ENCODE measurements at regions not wholly inside any gene's neighbourhood (a gene's known extent, or its start where the extent isn't known, plus 50 kb on each side); places are given as distances from the start of the nearest gene placed in this dataset.

DNA sequence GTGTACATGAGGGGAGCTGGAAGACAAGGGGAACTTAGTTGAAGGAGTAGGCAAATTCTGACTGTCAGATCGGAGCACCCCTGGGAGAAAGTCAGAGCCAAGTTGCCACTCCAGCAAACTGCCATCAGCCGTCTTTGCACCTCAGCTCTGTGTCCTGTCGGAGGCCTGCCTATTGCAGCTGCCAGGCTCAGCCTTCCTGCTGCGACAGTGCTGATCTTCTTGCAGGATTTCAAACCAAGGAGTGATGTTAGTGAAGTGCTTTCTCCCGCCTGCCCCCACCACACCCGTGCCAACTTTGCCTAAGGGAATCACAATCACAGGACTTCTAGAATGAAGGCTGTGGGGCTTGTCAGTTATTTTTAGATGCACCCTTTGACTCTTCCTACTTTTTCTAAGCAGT lies 185.3 kb downstream of the KIT start:
- no peak for TF ChIP-seq ZNF621 (tag by site-specific recombination; IDR thresholded peaks at IDR 0.05)
- TF ChIP-seq, protein P1, sequence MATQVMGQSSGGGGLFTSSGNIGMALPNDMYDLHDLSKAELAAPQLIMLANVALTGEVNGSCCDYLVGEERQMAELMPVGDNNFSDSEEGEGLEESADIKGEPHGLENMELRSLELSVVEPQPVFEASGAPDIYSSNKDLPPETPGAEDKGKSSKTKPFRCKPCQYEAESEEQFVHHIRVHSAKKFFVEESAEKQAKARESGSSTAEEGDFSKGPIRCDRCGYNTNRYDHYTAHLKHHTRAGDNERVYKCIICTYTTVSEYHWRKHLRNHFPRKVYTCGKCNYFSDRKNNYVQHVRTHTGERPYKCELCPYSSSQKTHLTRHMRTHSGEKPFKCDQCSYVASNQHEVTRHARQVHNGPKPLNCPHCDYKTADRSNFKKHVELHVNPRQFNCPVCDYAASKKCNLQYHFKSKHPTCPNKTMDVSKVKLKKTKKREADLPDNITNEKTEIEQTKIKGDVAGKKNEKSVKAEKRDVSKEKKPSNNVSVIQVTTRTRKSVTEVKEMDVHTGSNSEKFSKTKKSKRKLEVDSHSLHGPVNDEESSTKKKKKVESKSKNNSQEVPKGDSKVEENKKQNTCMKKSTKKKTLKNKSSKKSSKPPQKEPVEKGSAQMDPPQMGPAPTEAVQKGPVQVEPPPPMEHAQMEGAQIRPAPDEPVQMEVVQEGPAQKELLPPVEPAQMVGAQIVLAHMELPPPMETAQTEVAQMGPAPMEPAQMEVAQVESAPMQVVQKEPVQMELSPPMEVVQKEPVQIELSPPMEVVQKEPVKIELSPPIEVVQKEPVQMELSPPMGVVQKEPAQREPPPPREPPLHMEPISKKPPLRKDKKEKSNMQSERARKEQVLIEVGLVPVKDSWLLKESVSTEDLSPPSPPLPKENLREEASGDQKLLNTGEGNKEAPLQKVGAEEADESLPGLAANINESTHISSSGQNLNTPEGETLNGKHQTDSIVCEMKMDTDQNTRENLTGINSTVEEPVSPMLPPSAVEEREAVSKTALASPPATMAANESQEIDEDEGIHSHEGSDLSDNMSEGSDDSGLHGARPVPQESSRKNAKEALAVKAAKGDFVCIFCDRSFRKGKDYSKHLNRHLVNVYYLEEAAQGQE (tag by site-specific recombination; IDR thresholded peaks at IDR 0.05), result no peak
- TF ChIP-seq, protein P2, sequence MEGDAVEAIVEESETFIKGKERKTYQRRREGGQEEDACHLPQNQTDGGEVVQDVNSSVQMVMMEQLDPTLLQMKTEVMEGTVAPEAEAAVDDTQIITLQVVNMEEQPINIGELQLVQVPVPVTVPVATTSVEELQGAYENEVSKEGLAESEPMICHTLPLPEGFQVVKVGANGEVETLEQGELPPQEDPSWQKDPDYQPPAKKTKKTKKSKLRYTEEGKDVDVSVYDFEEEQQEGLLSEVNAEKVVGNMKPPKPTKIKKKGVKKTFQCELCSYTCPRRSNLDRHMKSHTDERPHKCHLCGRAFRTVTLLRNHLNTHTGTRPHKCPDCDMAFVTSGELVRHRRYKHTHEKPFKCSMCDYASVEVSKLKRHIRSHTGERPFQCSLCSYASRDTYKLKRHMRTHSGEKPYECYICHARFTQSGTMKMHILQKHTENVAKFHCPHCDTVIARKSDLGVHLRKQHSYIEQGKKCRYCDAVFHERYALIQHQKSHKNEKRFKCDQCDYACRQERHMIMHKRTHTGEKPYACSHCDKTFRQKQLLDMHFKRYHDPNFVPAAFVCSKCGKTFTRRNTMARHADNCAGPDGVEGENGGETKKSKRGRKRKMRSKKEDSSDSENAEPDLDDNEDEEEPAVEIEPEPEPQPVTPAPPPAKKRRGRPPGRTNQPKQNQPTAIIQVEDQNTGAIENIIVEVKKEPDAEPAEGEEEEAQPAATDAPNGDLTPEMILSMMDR (tag by site-specific recombination; IDR thresholded peaks at IDR 0.05), result no peak
- TF ChIP-seq ZFP41 (tag by site-specific recombination; IDR thresholded peaks at IDR 0.05; ENCODE audit: borderline replicate concordance), result no peak
- TF ChIP-seq ZNF658 (tag by site-specific recombination; IDR thresholded peaks at IDR 0.05), result no peak
- TF ChIP-seq, protein P3, sequence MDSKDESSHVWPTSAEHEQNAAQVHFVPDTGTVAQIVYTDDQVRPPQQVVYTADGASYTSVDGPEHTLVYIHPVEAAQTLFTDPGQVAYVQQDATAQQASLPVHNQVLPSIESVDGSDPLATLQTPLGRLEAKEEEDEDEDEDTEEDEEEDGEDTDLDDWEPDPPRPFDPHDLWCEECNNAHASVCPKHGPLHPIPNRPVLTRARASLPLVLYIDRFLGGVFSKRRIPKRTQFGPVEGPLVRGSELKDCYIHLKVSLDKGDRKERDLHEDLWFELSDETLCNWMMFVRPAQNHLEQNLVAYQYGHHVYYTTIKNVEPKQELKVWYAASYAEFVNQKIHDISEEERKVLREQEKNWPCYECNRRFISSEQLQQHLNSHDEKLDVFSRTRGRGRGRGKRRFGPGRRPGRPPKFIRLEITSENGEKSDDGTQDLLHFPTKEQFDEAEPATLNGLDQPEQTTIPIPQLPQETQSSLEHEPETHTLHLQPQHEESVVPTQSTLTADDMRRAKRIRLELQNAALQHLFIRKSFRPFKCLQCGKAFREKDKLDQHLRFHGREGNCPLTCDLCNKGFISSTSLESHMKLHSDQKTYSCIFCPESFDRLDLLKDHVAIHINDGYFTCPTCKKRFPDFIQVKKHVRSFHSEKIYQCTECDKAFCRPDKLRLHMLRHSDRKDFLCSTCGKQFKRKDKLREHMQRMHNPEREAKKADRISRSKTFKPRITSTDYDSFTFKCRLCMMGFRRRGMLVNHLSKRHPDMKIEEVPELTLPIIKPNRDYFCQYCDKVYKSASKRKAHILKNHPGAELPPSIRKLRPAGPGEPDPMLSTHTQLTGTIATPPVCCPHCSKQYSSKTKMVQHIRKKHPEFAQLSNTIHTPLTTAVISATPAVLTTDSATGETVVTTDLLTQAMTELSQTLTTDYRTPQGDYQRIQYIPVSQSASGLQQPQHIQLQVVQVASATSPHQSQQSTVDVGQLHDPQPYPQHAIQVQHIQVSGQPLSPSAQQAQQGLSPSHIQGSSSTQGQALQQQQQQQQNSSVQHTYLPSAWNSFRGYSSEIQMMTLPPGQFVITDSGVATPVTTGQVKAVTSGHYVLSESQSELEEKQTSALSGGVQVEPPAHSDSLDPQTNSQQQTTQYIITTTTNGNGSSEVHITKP (tag by site-specific recombination; IDR thresholded peaks at IDR 0.05), result no peak
- TF ChIP-seq, protein P4, sequence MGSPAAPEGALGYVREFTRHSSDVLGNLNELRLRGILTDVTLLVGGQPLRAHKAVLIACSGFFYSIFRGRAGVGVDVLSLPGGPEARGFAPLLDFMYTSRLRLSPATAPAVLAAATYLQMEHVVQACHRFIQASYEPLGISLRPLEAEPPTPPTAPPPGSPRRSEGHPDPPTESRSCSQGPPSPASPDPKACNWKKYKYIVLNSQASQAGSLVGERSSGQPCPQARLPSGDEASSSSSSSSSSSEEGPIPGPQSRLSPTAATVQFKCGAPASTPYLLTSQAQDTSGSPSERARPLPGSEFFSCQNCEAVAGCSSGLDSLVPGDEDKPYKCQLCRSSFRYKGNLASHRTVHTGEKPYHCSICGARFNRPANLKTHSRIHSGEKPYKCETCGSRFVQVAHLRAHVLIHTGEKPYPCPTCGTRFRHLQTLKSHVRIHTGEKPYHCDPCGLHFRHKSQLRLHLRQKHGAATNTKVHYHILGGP (tag by site-specific recombination; IDR thresholded peaks at IDR 0.05), result no peak
- no peak for TF ChIP-seq ZNF350 (tag by site-specific recombination; IDR thresholded peaks at IDR 0.05)
- no peak for TF ChIP-seq ZNF121 (tag by site-specific recombination; IDR thresholded peaks at IDR 0.05)
- no peak for TF ChIP-seq PRDM2 (tag by site-specific recombination; IDR thresholded peaks at IDR 0.05; ENCODE audit: borderline replicate concordance)
- TF ChIP-seq ZNF138 (tag by site-specific recombination; IDR thresholded peaks at IDR 0.05; ENCODE audit: borderline replicate concordance), result no peak
- no peak for TF ChIP-seq ZNF335 (tag by site-specific recombination; conservative IDR thresholded peaks at IDR 0.05)
- TF ChIP-seq ZNF10 (tag by site-specific recombination; IDR thresholded peaks at IDR 0.05), result no peak

Measured in HEK293 (cell line).